Smooth muscle cell (in vitro differentiated cells): ENCODE measurements at regions not wholly inside any gene's neighbourhood (a gene's known extent, or its start where the extent isn't known, plus 50 kb on each side); places are given as distances from the start of the nearest gene placed in this dataset.

Source experiments
- DNase-seq: peaks from one replicate; lab custom pipeline; 2025; ENCODE audit not compliant: unreplicated experiment; lab: John Stamatoyannopoulos, UW
- H2AFZ ChIP-seq: fragments of 200-600 bp; sonication (generic); 2 replicates; pipeline ENCODE4 v1.6.0; 2016; ENCODE audit warnings: antibody characterized with exemption, low read depth, mild to moderate bottlenecking
- H3F3A ChIP-seq: fragments of 200-600 bp; sonication (generic); 2 replicates; pipeline ENCODE4 v1.6.0; 2017; ENCODE audit warnings: antibody characterized with exemption, low read depth
- H3K27ac ChIP-seq: fragments of 200-600 bp; sonication (generic); 2 replicates; pipeline ENCODE4 v1.5.1; 2016; ENCODE audit warnings: low read depth, mild to moderate bottlenecking
- H3K27me3 ChIP-seq: fragments of 200-600 bp; sonication (generic); 2 replicates; pipeline ENCODE4 v1.6.1; 2016; ENCODE audit warnings: low read depth, mild to moderate bottlenecking
- H3K36me3 ChIP-seq: fragments of 200-600 bp; sonication (generic); 2 replicates; pipeline ENCODE4 v1.5.1; 2016; ENCODE audit warnings: low read depth
- H3K4me1 ChIP-seq: fragments of 200-600 bp; sonication (generic); 2 replicates; pipeline ENCODE4 v1.5.1; 2016; ENCODE audit warnings: low read depth
- H3K4me2 ChIP-seq: fragments of 200-600 bp; sonication (generic); 2 replicates; pipeline ENCODE4 v1.6.0; 2016; ENCODE audit warnings: mild to moderate bottlenecking
- H3K4me3 ChIP-seq: fragments of 200-600 bp; sonication (generic); 2 replicates; pipeline ENCODE4 v1.5.1; 2016; ENCODE audit warnings: mild to moderate bottlenecking
- H3K79me2 ChIP-seq: fragments of 200-600 bp; sonication (generic); 2 replicates; pipeline ENCODE4 v1.6.0; 2016; ENCODE audit warnings: low read depth, mild to moderate bottlenecking
- H3K9ac ChIP-seq: fragments of 200-600 bp; sonication (generic); 2 replicates; pipeline ENCODE4 v1.6.0; 2016; ENCODE audit warnings: low read depth
- H3K9me3 ChIP-seq: fragments of 200-600 bp; sonication (generic); replicated peaks from 2 replicates; pipeline ENCODE4 v1.5.1; 2016; ENCODE audit warnings: low read depth
- H4K20me1 ChIP-seq: fragments of 200-600 bp; sonication (generic); 2 replicates; pipeline ENCODE4 v1.6.0; 2016; ENCODE audit warnings: low read depth
- CTCF ChIP-seq: fragments of 200-600 bp; sonication (generic); IDR thresholded peaks from 2 replicates; pipeline ENCODE4 v1.5.1; 2017; ENCODE audit warnings: borderline replicate concordance, mild to moderate bottlenecking, antibody characterized with exemption; ENCODE audit not compliant: insufficient read depth, poor library complexity, severe bottlenecking
- WGBS: methylation state at CpG from one replicate; pipeline ENCODE4 v1.1.7; 2016; ENCODE audit warnings: low lambda C conversion rate; 5-methylcytosine and 5-hydroxymethylcytosine counted together

GRCh38 chr14:84303140-84303539 lies 1226.8 kb upstream of the FLRT2 start:
- Histone ChIP-seq H3K27ac (no peak overlapping the region), H3K9me3 (peaks cover 9% of the 10 kb centered on the region), H3K27me3 (no peaks in the 10 kb centered on the region), H3K4me3 (no peak overlapping the region), H3K36me3 (no peaks in the 10 kb centered on the region), H3F3A (no peaks in the 10 kb centered on the region), H3K79me2 (no peaks in the 10 kb centered on the region), H2AFZ (no peak overlapping the region), H3K4me2 (no peak overlapping the region), H3K4me1 (no peaks in the 10 kb centered on the region), H3K9ac (no peak overlapping the region), H4K20me1 (no peaks in the 10 kb centered on the region)
- no peak for TF ChIP-seq CTCF
- 93% methylated on average over 7 of the region's 7 CpGs for whole genome bisulfite sequencing
- DNase-seq: no peak

DNA sequence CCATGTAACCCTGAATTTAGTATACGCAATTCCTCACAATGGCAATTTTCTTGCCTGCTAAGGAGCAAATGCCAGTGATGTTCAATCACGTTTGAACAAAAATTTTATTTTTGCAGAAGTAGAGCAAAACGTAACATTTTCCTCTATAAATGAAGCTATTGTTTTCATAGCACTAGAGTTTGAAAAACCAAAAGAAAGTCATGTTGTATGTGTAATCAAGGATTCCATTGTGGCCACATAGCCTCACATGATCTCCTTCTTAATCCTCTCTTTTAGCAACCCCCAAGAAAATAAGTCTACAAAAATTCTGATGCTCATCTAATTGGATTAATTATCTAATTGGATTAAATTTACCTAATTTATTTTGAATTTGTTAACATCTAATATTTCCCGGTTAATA lies 1217.4 kb upstream of the FLRT2 start:
- no peak overlapping the region for H3K4me3 ChIP-seq
- no peaks in the 10 kb centered on the region for H3K36me3 ChIP-seq
- 91% methylated on average over 4 of the region's 4 CpGs for WGBS
- no peaks in the 10 kb centered on the region for H4K20me1 ChIP-seq
- H3K9me3 ChIP-seq: no peaks in the 10 kb centered on the region
- H3K27me3 ChIP-seq: no peaks in the 10 kb centered on the region
- H2AFZ ChIP-seq: no peak overlapping the region
- no peaks in the 10 kb centered on the region for H3F3A ChIP-seq
- TF ChIP-seq CTCF: no peak
- H3K4me1 ChIP-seq: no peaks in the 10 kb centered on the region
- H3K79me2 ChIP-seq: no peaks in the 10 kb centered on the region
- no peak overlapping the region for H3K9ac ChIP-seq
- no peak overlapping the region for H3K27ac ChIP-seq
- H3K4me2 ChIP-seq: no peak overlapping the region
- no peak for DNase-seq

- Histone ChIP-seq H3K36me3 (peaks cover 5% of the 10 kb centered on the region), H4K20me1 (no peaks in the 10 kb centered on the region)
- TF ChIP-seq CTCF: no peak
These were observed 1206.5 kb upstream of the FLRT2 start for GRCh38 chr14:84323450-84323849.

GRCh38 chr14:84323978-84324377 lies 1206.0 kb upstream of the FLRT2 start:
- no peak for TF ChIP-seq CTCF
- H3K9me3 ChIP-seq: no peaks in the 10 kb centered on the region
- no peaks in the 10 kb centered on the region for H3K4me1 ChIP-seq
- H3K9ac ChIP-seq: no peak overlapping the region
- H3K4me3 ChIP-seq: no peak overlapping the region
- H3K27ac ChIP-seq: no peak overlapping the region
- H3K36me3 ChIP-seq: peaks cover 2% of the 10 kb centered on the region
- no peak for DNase-seq
- no peaks in the 10 kb centered on the region for H3F3A ChIP-seq
- H2AFZ ChIP-seq: peak overlapping the region; percentile 73
- WGBS: 94% methylated on average over 4 of the region's 4 CpGs
- no peaks in the 10 kb centered on the region for H3K27me3 ChIP-seq
- H3K4me2 ChIP-seq: no peak overlapping the region
- no peaks in the 10 kb centered on the region for H3K79me2 ChIP-seq
- no peaks in the 10 kb centered on the region for H4K20me1 ChIP-seq

More at GRCh38 chr14:84323450-84323849, 1206.5 kb upstream of the FLRT2 start:
- H3K4me1 ChIP-seq: no peaks in the 10 kb centered on the region
- WGBS: 86% methylated on average over 4 of the region's 4 CpGs
- no peak overlapping the region for H3K4me3 ChIP-seq
- H3K9ac ChIP-seq: no peak overlapping the region
- no peaks in the 10 kb centered on the region for H3K79me2 ChIP-seq
- no peaks in the 10 kb centered on the region for H3K27me3 ChIP-seq
- no peak overlapping the region for H3K27ac ChIP-seq
- DNase-seq: no peak
- H3K9me3 ChIP-seq: no peaks in the 10 kb centered on the region
- H3F3A ChIP-seq: no peaks in the 10 kb centered on the region
- no peak overlapping the region for H2AFZ ChIP-seq
- no peak overlapping the region for H3K4me2 ChIP-seq
